ENCODE measurements at regions not wholly inside any gene's neighbourhood (a gene's known extent, or its start where the extent isn't known, plus 50 kb on each side); places are given as distances from the start of the nearest gene placed in this dataset.
A peak's percentile ranks its signal among the peaks of the same experiment; 100 is the strongest.

- H2AFZ ChIP-seq (ENCODE audit: low read length), result no peak overlapping the region
- intact Hi-C loops (cut with micrococcal nuclease; ENCODE audit: unreplicated experiment), result no loop called here
- no peaks in the 10 kb centered on the region for H3K79me2 ChIP-seq (ENCODE audit: insufficient read depth, low read depth, low read length)
- H3K27ac ChIP-seq (ENCODE audit: low read depth, low read length, poor library complexity, severe bottlenecking), result no peak overlapping the region
- TF ChIP-seq EZH2phosphoT487 (IDR thresholded peaks at IDR 0.05; ENCODE audit: borderline replicate concordance, low read depth, low read length) (no peak), CTCF (conservative IDR thresholded peaks at IDR 0.05; ENCODE audit: low read length) (no peak)
- no peaks in the 10 kb centered on the region for H3K9me2 ChIP-seq (ENCODE audit: insufficient read depth, low read length)
- H3K4me1 ChIP-seq (ENCODE audit: insufficient read depth, low read length, poor library complexity, severe bottlenecking), result no peaks in the 10 kb centered on the region
- BruUV-seq (replicated peaks), result no TSS peak
- no peaks in the 10 kb centered on the region for H4K20me1 ChIP-seq (ENCODE audit: insufficient read depth, low read length)
- ChIA-PET CTCF (ENCODE audit: unreplicated experiment) (no interaction called here), POLR2A (no interaction called here)
- no peaks in the 10 kb centered on the region for H3K36me3 ChIP-seq (ENCODE audit: insufficient read depth, low read length)
- H3K4me2 ChIP-seq (ENCODE audit: low read length), result no peak overlapping the region
- peak; percentile 3 for DNase-seq (ENCODE audit: low spot score)
- no peaks in the 10 kb centered on the region for H3K9me3 ChIP-seq (ENCODE audit: low read length)
- no peak overlapping the region for H3K4me3 ChIP-seq (ENCODE audit: low read depth, low read length, poor library complexity, severe bottlenecking)
These were observed 1466.9 kb downstream of the KCNT2 start for GRCh38 chr1:195141294-195141693.

- Histone ChIP-seq H3K9me3 (ENCODE audit: low read length) (no peaks in the 10 kb centered on the region), H3K27ac (ENCODE audit: low read depth, low read length, poor library complexity, severe bottlenecking) (no peak overlapping the region), H2AFZ (ENCODE audit: low read length) (no peak overlapping the region), H3K36me3 (ENCODE audit: insufficient read depth, low read length) (no peaks in the 10 kb centered on the region), H3K9me2 (ENCODE audit: insufficient read depth, low read length) (no peaks in the 10 kb centered on the region), H3K4me2 (ENCODE audit: low read length) (no peak overlapping the region), H4K20me1 (ENCODE audit: insufficient read depth, low read length) (no peaks in the 10 kb centered on the region), H3K4me3 (ENCODE audit: low read depth, low read length, poor library complexity, severe bottlenecking) (no peak overlapping the region), H3K79me2 (ENCODE audit: insufficient read depth, low read depth, low read length) (no peaks in the 10 kb centered on the region), H3K4me1 (ENCODE audit: insufficient read depth, low read length, poor library complexity, severe bottlenecking) (no peaks in the 10 kb centered on the region)
- no peak for DNase-seq (ENCODE audit: low spot score)
- intact Hi-C loops (cut with micrococcal nuclease; ENCODE audit: unreplicated experiment), result no loop called here
- no TSS peak for BruUV-seq (replicated peaks)
- no peak for TF ChIP-seq EZH2phosphoT487 (IDR thresholded peaks at IDR 0.05; ENCODE audit: borderline replicate concordance, low read depth, low read length)
- TF ChIP-seq CTCF (conservative IDR thresholded peaks at IDR 0.05; ENCODE audit: low read length), result no peak
- ChIA-PET POLR2A (interaction anchor here (0.6 to 1.0 kb wide), 2 partner anchors 82 to 572 kb away, joined by 3 read pairs; no protein-coding TSS in a partner anchor), CTCF (ENCODE audit: unreplicated experiment) (no interaction called here)
These were observed 1477.6 kb downstream of the KCNT2 start for GRCh38 chr1:195130598-195130997.

- Histone ChIP-seq H3K36me3 (ENCODE audit: insufficient read depth, low read length) (no peaks in the 10 kb centered on the region), H4K20me1 (ENCODE audit: insufficient read depth, low read length) (no peaks in the 10 kb centered on the region), H3K27ac (ENCODE audit: low read depth, low read length, poor library complexity, severe bottlenecking) (no peak overlapping the region), H2AFZ (ENCODE audit: low read length) (no peak overlapping the region), H3K4me1 (ENCODE audit: insufficient read depth, low read length, poor library complexity, severe bottlenecking) (no peaks in the 10 kb centered on the region), H3K9me3 (ENCODE audit: low read length) (no peaks in the 10 kb centered on the region), H3K4me3 (ENCODE audit: low read depth, low read length, poor library complexity, severe bottlenecking) (no peak overlapping the region), H3K4me2 (ENCODE audit: low read length) (no peak overlapping the region), H3K79me2 (ENCODE audit: insufficient read depth, low read depth, low read length) (no peaks in the 10 kb centered on the region), H3K9me2 (ENCODE audit: insufficient read depth, low read length) (no peaks in the 10 kb centered on the region)
- ChIA-PET POLR2A (no interaction called here), CTCF (ENCODE audit: unreplicated experiment) (no interaction called here)
- intact Hi-C loops (cut with micrococcal nuclease; ENCODE audit: unreplicated experiment), result no loop called here
- no peak for DNase-seq (ENCODE audit: low spot score)
- TF ChIP-seq CTCF (conservative IDR thresholded peaks at IDR 0.05; ENCODE audit: low read length) (no peak), EZH2phosphoT487 (IDR thresholded peaks at IDR 0.05; ENCODE audit: borderline replicate concordance, low read depth, low read length) (no peak)
- BruUV-seq (replicated peaks), result no TSS peak
These were observed 1485.7 kb downstream of the KCNT2 start for GRCh38 chr1:195122497-195122896.
